ENCODE measurements at regions not wholly inside any gene's neighbourhood (a gene's known extent, or its start where the extent isn't known, plus 50 kb on each side); places are given as distances from the start of the nearest gene placed in this dataset.

GRCh38 chr1:214928574-214928973 lies 154.0 kb upstream of the KCNK2 start:
- no peak for DNase-seq (ENCODE audit: low read depth in 2 of 2)

GRCh38 chr1:214933375-214933774 lies 149.2 kb upstream of the KCNK2 start:
- no peak for DNase-seq (ENCODE audit: low read depth in 2 of 2)

DNA sequence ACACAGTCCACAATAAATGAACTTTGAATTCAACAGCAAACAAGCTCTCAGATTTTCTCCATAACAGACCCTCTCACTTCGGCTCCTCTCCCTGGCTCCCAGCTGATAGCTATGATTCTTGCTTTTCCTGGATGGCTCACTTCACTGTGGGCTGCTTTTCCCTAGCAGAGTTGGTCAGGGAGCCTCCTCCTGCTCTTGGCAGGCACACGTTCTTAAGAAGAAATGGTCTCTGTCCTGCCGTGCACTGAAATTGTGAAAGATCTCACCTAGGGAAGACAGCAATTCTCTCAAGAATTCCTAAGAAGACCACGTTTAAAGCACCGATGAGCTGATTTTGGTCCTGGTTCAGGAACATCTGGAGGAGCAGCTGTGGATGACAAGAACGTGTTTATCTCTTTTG lies 148.5 kb upstream of the KCNK2 start:
- no peak for DNase-seq (ENCODE audit: low read depth in 2 of 2)

DNA sequence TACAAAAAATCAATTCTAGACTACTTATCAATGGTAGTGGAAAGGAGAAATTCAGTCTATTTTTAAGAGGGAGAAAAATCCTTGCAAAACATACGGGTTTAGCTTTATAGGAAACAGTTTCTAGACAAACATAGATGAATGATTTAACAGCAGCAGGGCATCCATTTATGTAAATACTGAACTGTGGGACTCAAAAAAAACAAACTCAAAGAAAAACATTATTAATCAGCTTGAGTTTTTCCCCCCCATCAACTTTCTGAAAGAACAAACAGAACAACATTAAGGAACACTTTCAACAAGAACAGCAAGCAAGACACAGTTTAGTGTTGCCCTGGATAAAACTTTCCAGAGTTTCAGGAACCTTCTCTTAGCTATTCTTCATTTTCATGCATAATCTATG lies 147.3 kb upstream of the KCNK2 start:
- DNase-seq (ENCODE audit: low read depth in 2 of 2), result no peak

DNA sequence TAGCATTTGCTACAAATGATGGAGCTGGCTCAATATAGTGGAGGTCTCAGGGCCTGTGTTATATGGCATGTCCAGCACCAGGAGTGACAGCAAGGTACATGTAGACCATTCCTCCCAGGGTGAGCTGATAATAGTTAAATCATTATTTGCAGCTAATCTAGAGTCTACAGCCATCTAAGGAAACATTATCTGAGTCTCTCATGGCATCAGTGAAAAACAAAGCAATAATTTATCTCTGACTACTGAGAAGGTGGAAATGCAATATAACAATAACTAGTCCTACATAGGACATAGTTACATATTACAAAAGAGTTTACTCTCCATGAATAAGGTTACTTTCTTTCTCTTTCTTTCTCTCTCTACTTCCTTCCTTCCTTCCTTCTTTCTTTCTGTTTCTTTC lies 143.4 kb upstream of the KCNK2 start:
- no peak for DNase-seq (ENCODE audit: low read depth in 2 of 2)

DNA sequence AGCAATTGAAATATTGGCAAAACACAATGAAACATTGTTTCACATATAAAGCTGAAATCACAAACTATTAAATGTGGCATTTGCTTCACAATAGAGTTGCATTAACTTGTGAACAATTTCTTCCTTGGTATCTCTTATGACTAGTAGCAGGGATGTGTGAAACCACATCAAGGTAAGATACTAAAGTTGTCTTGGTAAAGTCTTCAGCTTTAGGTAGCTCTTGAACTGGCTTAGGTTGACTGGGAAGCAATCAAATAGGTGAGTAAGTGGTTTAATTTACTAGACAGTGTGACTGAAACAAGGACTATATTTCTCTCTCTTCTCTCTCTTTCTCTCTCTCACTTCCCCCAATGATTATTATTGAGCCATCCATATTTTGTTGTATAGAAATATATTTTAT lies 141.5 kb upstream of the KCNK2 start:
- no peak for DNase-seq (ENCODE audit: low read depth in 2 of 2)

DNA sequence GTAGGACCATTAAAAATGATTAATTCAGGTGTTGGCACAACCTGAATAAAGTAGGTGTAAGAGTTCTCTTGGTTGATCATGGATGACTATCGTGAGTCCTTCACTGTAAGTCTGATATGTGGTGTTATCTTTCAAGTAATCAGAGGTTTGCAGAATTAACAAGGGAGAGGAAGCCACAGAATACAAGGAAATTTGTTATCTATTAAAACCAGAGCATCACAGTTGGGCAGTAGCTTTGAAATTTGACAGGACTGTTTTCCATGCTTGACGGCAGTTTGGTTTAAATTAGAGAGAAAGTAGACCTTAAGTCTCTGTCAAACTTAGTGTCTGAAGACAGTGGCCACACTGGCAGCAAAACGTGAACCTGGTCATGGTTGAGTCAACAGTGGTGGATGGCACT lies 139.5 kb upstream of the KCNK2 start:
- DNase-seq (ENCODE audit: low read depth in 2 of 2), result no peak

- DNase-seq (ENCODE audit: low read depth in 2 of 2), result no peak
These were observed 135.9 kb upstream of the KCNK2 start for GRCh38 chr1:214946615-214947014.

GRCh38 chr1:214952648-214953047 lies 129.9 kb upstream of the KCNK2 start:
- no peak for DNase-seq (ENCODE audit: low read depth in 2 of 2)

- no peak for DNase-seq (ENCODE audit: low read depth in 2 of 2)
These were observed 128.5 kb upstream of the KCNK2 start for GRCh38 chr1:214953901-214954616.

DNA sequence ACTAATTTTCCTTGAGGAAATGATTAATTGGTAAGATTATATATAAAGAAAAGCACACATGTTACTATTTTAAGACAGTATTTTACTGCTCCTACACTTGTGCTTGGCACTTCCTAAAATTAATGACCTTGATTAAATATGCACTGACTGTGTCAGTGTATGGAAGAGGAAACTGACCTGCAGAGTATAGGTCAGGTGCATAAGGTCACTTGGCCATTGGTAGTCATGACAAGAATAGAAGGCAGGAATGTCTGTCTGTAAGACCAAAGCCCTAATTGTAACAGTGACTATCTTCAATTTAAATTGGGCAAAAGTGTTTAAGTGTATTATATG lies 128.0 kb upstream of the KCNK2 start:
- DNase-seq (ENCODE audit: low read depth in 2 of 2), result no peak

DNA sequence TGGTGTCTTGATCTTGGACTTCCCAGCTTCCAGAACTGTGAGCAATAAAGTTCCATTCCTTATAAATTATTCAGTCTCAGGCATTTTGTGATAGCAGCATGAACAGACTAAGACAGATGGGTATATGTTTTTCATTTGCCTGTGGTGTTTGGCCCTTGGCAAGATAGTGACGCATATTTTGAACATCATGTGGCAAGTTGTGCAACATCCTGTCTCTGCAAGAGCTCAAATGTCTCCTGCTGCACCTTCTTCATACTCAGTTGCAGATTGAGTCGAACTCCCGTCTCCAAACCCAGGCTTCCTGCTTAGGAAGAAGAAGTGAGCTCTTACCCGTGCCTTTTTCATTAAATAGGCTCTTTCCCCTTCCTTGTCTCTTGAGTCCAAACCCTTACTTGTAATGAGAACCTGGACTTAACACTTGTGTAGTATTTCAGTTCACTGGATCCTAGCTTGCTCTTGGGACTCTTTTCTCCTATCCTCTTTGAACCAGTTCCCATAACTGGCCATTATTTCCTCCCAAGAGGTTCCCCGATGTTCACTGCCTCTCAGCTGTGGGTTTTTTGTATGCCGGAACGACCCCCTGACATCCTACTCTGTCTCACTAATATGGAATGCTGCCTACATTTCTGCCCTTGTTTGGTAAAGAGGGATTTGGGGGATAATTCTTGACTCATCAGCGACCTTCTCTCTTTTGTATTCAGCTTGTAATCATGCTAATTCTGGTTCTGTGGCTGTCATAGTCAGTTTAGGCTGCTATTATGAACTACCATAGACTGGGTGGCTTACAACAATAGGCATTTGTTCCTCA lies 125.0 kb upstream of the KCNK2 start:
- peak; percentile 4 to 72 for DNase-seq (ENCODE audit: low read depth in 2 of 2)

- DNase-seq (ENCODE audit: low read depth in 2 of 2), result no peak
These were observed 124.1 kb upstream of the KCNK2 start for GRCh38 chr1:214958486-214958885.

DNA sequence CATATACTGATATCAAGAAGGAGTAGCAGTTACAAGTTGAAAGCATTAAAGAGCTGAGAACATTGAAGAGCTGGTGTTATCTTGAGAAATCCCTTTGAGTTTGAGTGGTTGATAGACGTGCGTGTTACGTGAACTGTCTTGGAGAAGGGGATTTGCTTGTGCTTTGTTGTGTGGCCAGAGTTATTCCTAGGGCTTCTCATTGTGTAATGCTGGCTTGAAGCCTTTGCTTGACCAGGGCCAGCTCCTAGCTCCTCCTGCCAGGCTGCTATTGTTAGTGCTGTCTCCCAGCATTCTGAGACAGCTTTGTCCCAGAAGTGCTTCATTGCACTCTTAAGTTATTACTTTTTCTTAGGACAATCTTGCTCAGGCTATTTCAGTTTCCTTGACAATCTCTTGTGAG lies 116.2 kb upstream of the KCNK2 start:
- DNase-seq (ENCODE audit: low read depth in 2 of 2), result no peak

DNA sequence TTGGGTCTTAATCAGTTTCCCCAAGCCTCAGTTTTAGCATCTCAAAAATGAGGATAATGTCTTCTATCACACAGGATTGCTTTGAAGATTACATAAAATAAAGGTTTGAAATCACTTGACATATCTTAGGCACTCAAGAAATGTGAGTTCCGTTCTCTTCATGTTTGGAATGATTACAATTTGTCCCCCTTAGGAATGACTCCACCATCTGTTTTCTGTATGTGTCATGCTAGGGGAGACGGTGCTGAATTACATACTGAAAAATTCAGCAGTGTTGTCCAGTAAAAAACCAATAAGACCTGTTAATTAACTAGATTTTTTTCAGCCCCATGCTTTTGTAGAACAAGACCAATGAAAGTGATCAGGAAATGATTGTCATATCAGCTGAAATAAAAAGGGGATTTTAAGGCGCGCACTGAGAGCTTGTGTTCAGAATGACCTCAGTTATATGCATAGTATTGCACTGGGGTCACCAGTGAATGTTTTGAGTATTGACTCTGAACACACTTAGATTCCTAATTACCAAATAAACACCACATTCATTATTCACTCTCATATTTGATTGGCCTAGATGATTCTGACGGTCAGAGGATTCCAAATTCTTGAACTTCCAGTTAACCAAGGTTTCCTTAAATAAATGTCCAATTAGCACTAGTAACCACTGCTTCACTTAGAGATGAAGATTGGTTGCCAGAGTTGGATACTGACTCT lies 114.5 kb upstream of the KCNK2 start:
- no peak for DNase-seq (ENCODE audit: low read depth in 2 of 2)

DNA sequence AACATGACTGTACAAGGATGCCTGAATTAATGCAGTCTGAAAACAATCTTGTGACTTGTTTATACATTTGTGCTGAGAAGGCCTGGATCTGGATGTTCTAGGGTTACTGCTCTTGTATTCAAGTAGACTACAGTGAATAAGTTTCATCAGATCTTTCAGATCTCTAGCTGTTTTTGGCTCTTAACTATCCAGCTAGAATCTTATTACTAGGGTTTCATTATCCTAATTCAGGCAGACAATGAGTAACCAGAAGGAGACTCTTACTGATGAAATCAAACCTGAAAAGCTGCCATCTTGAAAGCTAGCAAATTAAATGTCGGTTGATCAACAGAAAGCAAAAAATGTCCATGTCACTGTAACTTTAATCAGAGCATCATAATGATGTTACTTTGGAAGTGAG lies 112.5 kb upstream of the KCNK2 start:
- no peak for DNase-seq (ENCODE audit: low read depth in 2 of 2)

- no peak for DNase-seq (ENCODE audit: low read depth in 2 of 2)
These were observed 111.5 kb upstream of the KCNK2 start for GRCh38 chr1:214971071-214971470.

DNA sequence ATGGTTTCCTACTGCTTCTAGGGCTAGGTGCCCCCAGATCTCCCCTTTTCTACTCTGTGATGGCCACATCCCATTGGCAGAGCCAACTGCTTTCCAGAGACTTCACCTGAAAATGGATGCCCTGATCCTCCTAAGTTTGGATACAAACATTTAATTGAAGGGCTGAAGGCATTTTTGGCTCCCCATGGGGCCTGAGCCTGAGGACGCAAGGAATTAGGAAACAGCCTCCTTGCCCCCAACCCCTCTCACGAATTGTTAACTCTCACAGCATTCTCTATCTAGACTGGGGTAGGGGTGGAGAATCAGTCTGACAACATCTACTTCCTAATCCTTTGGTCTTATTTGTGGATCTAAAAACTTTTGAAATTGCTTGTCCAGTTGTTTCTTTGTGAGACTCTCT lies 108.5 kb upstream of the KCNK2 start:
- no peak for DNase-seq (ENCODE audit: low read depth in 2 of 2)

- no peak for DNase-seq (ENCODE audit: low read depth in 2 of 2)
These were observed 105.9 kb upstream of the KCNK2 start for GRCh38 chr1:214976665-214977064.

DNA sequence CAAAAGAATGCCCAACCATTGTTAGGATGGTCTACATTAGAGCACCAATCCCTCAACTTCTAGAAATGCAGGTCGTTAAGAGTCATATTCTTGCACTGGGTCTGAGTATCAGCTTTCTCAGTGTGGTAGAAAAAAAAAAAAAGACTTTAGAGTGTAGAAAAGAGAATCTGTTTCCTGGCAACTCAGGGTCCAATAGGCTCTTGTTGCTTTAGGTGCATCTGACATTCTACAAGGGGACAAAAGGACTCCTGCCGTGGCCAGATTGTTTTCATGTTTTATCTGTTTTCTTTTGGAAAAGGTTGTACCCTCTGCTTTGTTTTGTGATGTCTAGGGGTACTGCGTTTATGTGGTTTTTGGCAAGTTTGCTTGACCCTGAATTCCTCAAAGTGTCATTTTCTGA lies 105.4 kb upstream of the KCNK2 start:
- no peak for DNase-seq (ENCODE audit: low read depth in 2 of 2)

DNA sequence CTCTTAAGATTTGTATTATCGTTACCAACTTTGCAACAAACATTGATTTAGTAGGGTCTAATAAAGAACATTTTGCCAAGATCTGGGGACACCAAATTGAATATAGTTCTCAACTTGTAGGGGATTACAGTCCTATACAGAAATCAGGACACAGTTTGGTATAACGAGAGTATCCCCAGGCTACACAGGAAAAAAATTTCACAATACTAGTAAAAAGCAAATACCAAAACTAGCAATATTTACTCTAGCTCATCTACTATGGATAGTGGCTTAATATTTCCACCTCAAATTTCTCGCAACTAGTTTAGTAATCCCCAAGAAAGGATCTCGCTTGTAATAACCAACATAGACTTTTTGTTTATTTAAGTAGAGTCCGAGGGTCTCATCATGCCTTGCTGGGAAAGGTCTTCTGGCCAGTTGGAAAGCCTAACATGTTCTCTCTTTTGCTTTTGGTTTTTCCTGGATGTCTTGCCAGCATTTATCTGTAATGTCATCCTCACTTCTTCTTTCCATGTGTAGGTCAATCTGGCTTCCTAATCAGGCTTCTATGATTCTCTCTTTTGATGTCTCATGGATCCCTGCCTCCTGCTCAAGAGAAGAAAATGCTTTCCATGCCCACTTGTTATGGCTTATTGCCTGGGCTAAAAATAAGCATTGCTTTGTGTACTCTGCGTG lies 104.7 kb upstream of the KCNK2 start:
- no peak for DNase-seq (ENCODE audit: low read depth in 2 of 2)

DNA sequence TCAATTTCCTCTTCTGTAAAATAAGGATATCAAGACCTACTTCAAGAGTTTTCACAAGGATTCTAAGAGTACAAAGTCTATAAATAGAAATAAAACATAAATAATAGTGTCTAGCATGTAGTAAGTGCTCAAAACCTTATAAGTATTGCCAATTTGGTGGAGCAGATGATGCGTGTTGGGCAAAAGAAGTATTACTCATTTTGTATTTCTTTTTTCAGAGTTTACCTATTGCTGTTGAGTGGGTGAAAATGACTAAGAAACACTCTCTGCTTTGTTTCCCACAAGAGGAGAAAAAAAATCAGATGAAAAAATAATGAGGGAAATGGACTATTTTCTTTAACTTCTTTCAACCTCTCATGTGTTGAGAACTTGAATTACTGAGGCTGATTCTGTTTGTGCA lies 103.3 kb upstream of the KCNK2 start:
- DNase-seq (ENCODE audit: low read depth in 2 of 2), result no peak
